H1 (cell line): ENCODE measurements at regions not wholly inside any gene's neighbourhood (a gene's known extent, or its start where the extent isn't known, plus 50 kb on each side); places are given as distances from the start of the nearest gene placed in this dataset.

ENCODE experiments used
- CBX5 ChIP-seq: fragments of 300-800, 300-1000 bp; sonication (generic); IDR thresholded peaks from 2 replicates; pipeline ENCODE4 v1.7.1; 2016; ENCODE audit warnings: antibody characterized with exemption, low read length, low read depth
- GABPA ChIP-seq: IDR thresholded peaks from 2 replicates; pipeline ENCODE4 v1.6.1; 2011; ENCODE audit warnings: mild to moderate bottlenecking, low read length, moderate library complexity, borderline replicate concordance; ENCODE audit not compliant: insufficient read depth
- POLR2A ChIP-seq, 2 experiments: IDR thresholded peaks; 1 replicate in 1 of 2; 2 replicates in 1 of 2; pipeline ENCODE4 v1.6.1; 2011; ENCODE audit warnings: low read depth in 2 of 2, low read length in 2 of 2, mild to moderate bottlenecking in 2 of 2; ENCODE audit errors: control extremely low read depth in 1 of 2
- RXRA ChIP-seq: IDR thresholded peaks from 2 replicates; pipeline ENCODE4 v1.6.1; 2011; ENCODE audit warnings: low read depth, mild to moderate bottlenecking, low read length, moderate library complexity; ENCODE audit not compliant: insufficient read depth
- SRF ChIP-seq: IDR thresholded peaks from 2 replicates; pipeline ENCODE4 v1.6.1; 2011; ENCODE audit warnings: mild to moderate bottlenecking, low read depth, low read length, moderate library complexity
- TAF1 ChIP-seq: IDR thresholded peaks from 2 replicates; pipeline ENCODE4 v1.6.1; 2011; ENCODE audit warnings: mild to moderate bottlenecking, low read depth, low read length
- YY1 ChIP-seq: IDR thresholded peaks from 2 replicates; pipeline ENCODE4 v1.6.1; 2011; ENCODE audit warnings: low read depth, mild to moderate bottlenecking, low read length
- ZNF274 ChIP-seq: IDR thresholded peaks from 2 replicates; pipeline ENCODE4 v1.7.0; 2012; ENCODE audit warnings: low read length, borderline replicate concordance; ENCODE audit errors: extremely low read depth
- TF ChIP-seq, protein P1 (sequence below): IDR thresholded peaks from 2 replicates; pipeline ENCODE4 v1.6.1; 2011; ENCODE audit warnings: low read depth, mild to moderate bottlenecking, low read length; ENCODE audit not compliant: insufficient read depth
- TF ChIP-seq, protein P2 (sequence below): IDR thresholded peaks from 2 replicates; pipeline ENCODE4 v1.6.1; 2012; ENCODE audit warnings: inconsistent platforms
- TF ChIP-seq, protein P3 (sequence below): IDR thresholded peaks from 2 replicates; pipeline ENCODE4 v1.6.1; 2011; ENCODE audit warnings: low read length, improper control_type of control experiment
- TF ChIP-seq, protein P4 (sequence below), 3 experiments: IDR thresholded peaks; 1 replicate in 2 of 3; 2 replicates in 1 of 3; pipeline versions ENCODE4 v1.5.1 to v1.6.1; 2011; ENCODE audit warnings: low read length in 3 of 3, mild to moderate bottlenecking in 3 of 3, inconsistent platforms in 2 of 3, low read depth in 1 of 3, moderate library complexity in 1 of 3; ENCODE audit not compliant: insufficient read depth in 1 of 3; ENCODE audit errors: control extremely low read depth in 1 of 3

DNA sequence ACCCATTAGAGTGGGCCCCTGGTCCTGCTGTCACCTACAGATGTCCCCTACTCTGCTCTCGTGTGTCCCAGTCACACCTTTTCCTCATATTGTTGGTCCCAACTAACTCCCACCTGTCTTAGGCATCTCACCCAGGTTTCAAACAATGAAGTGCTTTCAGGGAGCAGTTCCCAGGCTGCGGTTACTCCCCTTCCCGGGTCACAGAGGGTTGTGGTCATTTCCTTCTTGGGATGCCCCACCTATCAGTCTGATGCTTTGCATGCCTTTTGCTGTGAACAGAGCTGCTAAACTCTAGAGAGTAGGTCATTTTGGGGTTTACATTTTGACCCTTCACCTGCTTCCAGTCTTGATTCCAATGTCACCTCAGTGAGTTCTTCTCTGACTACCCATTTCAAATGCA is 181.6 kb downstream of the CDC5L start:
- TF ChIP-seq, protein P1, sequence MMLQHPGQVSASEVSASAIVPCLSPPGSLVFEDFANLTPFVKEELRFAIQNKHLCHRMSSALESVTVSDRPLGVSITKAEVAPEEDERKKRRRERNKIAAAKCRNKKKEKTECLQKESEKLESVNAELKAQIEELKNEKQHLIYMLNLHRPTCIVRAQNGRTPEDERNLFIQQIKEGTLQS, result no peak
- TF ChIP-seq TAF1, result no peak
- TF ChIP-seq, protein P2, sequence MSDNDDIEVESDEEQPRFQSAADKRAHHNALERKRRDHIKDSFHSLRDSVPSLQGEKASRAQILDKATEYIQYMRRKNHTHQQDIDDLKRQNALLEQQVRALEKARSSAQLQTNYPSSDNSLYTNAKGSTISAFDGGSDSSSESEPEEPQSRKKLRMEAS, result no peak
- TF ChIP-seq, protein P3, sequence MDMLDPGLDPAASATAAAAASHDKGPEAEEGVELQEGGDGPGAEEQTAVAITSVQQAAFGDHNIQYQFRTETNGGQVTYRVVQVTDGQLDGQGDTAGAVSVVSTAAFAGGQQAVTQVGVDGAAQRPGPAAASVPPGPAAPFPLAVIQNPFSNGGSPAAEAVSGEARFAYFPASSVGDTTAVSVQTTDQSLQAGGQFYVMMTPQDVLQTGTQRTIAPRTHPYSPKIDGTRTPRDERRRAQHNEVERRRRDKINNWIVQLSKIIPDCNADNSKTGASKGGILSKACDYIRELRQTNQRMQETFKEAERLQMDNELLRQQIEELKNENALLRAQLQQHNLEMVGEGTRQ, result no peak
- no peak for TF ChIP-seq SRF
- TF ChIP-seq, protein P4, sequence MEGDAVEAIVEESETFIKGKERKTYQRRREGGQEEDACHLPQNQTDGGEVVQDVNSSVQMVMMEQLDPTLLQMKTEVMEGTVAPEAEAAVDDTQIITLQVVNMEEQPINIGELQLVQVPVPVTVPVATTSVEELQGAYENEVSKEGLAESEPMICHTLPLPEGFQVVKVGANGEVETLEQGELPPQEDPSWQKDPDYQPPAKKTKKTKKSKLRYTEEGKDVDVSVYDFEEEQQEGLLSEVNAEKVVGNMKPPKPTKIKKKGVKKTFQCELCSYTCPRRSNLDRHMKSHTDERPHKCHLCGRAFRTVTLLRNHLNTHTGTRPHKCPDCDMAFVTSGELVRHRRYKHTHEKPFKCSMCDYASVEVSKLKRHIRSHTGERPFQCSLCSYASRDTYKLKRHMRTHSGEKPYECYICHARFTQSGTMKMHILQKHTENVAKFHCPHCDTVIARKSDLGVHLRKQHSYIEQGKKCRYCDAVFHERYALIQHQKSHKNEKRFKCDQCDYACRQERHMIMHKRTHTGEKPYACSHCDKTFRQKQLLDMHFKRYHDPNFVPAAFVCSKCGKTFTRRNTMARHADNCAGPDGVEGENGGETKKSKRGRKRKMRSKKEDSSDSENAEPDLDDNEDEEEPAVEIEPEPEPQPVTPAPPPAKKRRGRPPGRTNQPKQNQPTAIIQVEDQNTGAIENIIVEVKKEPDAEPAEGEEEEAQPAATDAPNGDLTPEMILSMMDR (IDR thresholded peaks at IDR 0.05; ENCODE audit: control extremely low read depth in 1 of 3, insufficient read depth in 1 of 3, low read depth in 1 of 3, low read length in 3 of 3), result no peak
- TF ChIP-seq CBX5, result no peak
- no peak for TF ChIP-seq YY1
- TF ChIP-seq GABPA, result no peak
- no peak for TF ChIP-seq ZNF274
- no peak for TF ChIP-seq POLR2A (IDR thresholded peaks at IDR 0.05; ENCODE audit: control extremely low read depth in 1 of 2, low read depth in 2 of 2, low read length in 2 of 2)
- TF ChIP-seq RXRA, result no peak
